ENCODE measurements at regions not wholly inside any gene's neighbourhood (a gene's known extent, or its start where the extent isn't known, plus 50 kb on each side); places are given as distances from the start of the nearest gene placed in this dataset.

- no peak for DNase-seq
These were observed 119.2 kb downstream of the ETS2 start for GRCh38 chr21:38924954-38925353.

DNA sequence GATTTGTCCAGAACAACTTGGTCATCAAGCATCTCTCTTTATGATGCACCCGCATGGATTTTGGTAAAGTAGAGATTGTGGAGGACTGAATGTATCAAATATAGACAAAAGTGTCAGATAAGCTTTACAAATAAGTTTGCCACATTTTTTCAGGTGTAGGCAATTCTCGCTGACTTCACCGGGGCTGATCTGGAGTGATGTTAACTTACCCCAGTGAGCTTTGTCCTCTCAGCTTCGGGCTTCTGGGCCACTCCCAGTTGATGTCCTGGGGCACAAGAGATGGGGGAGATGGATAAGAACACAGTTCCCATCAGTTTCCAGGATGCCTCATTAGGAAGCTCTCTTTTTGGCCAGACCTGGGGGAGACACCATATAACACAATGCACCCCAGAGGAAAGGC lies 117.7 kb downstream of the ETS2 start:
- DNase-seq, result no peak

DNA sequence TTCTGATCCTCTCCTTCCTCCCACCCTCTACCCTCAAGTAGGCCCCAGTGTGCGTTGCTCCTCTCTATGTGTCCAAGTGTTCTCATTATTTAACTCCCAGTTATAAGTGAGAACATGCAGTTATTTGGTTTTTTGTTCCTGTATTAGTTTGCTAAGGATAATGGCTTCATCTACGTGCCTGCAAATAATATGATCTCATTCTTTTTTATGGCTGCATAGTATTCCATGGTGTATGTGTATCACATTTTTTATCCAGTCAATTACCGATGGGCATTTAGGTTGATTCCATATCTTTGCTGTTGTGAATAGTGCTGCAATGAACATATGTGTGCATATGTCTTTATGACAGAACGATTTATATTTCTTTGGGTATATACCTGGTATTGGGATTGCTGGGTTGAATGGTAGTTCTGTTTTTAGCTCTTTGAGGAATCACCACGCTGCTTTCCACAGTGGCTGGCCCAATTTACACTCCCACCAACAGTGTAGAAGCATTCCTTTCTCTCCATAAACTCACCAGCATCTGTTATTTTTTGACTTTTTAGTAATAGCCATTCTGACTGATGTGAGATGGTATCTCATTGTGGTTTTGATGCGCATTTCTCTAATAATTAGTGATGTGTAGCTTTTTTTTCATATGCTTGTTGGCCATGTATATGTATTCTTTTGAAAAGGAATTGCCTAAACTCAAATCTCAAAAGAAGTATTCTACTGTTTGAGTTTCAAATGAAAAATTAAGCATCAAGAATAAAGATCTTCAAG lies 116.9 kb downstream of the ETS2 start:
- no peak for DNase-seq

DNA sequence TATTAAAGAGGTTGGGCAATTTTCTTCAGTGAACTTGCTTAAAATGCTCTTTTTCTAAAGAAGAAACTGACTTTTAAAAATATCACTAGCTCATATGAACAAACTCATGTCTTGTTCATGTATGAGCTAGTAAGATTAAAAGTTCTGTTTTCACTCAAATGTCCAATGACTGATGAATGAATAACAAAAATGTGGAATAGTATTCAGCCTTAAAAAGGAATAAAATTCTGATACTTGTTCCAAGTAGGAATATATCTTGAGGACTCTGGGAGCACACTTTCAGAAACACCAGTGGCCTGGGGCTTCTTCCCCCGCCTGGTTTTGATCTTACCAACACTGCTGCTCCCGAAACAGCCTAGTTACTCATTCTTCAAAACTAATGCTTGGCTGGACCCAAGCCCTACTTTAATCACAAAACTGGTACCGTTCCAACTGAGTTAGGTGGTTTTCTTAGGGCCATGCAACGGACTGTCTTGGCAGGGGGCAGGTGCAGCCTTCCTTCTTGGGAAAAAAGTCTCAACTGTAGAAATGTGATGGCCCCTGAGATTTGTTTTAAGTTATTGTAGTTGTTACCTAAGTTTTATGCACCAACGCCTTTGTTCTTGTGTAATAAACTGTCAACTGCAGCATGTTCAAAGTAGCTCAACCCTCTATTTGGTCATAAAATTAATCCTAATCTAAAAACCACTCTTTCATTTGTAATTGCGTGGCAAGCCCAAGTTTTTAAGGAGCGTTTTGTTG lies 116.0 kb downstream of the ETS2 start:
- no peak for DNase-seq

GRCh38 chr21:38920631-38921398 lies 115.1 kb downstream of the ETS2 start:
- no peak for DNase-seq

GRCh38 chr21:38918607-38919346 lies 113.0 kb downstream of the ETS2 start:
- DNase-seq, result no peak

- no peak for DNase-seq
These were observed 111.5 kb downstream of the ETS2 start for GRCh38 chr21:38917043-38917774.

DNA sequence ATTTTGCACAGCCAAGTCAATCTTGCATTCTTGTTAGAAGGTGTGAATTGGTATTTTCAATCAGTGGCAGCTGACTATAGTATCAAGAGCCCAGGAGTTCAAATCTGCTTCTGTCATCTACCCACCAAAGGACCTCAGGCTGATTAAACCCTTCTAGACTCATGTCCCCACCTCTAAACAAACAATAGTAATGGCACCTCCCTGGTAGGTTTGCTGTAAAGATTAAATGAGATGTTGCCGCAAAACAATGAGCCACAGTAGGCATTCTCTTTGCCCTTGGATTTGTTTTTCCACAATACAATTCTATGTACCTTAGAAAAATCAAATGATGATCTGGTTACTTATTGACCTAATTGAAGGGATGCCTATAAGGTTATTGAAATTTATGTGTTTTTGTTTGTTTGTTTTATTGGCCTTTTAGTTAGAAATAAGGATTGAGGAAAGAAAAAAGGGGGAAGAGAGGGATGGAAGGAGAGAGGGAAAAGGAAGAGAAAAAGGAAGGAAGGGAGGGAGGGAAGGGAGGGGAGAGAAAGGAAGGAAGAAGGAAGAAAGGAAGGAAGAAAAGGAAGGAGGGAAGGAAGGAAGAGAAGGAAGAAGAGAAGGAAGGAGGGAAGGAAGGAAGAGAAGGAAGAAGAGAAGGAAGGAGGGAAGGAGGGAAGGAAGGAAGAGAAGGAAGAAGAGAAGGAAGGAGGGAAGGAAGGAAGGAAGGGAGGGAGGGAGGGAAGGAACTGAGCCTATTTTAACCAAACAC lies 110.7 kb downstream of the ETS2 start:
- no peak for DNase-seq

DNA sequence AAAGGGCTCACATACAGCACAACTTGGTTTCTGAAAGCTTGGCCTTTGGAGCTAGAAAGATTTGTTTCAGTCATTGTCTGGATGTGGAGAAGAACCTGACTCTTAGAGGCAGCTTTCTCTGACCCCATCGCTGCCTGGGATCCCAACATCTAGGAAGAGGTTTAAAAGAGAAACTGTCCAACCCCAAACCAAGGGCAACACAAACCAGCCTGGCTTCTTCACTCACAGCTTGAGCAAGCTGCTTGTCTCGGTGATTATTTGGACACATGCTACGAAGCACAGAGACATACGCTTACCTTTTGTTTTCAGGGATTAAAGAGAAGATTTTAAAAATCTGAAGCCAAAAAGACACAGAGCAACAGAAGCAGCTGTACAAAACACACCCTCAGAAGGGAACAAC lies 109.8 kb downstream of the ETS2 start:
- DNase-seq, result no peak

DNA sequence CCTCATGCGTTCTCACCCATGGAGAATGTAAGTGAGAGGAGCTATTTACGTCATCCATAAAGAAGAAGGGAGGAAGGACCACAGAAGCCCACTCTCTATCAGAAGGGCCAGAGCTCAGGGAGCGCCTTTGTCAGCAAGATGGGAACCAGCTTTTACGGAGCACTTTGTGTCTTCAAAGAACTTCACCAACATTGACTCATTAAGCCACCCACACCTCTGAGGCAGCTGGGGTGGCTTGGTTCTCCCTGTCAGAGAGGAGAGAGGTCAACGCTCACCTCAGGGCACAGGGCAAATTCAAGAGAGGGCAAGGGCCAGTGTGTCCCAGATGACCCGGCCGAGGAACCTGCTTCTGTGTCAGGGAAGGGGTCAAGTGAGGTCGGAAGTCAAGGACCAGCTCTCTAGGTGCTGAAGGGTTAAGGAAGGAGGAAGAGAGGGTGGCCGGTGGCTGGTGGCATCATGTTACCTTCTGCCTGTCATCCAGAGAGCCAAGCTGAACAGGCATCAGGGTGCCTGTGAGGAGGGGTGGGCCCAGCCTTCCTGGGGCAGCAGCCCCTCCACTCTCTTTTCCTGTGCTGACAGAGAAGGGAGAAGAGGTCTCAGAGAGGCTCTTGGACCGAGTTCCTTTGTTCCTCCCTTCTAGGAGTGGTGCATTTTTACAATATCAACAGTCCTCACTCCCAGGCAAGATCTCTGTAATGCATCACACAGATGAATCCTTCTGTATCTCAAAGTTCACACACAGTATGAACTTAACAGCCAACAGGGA lies 109.0 kb downstream of the ETS2 start:
- DNase-seq, result no peak

DNA sequence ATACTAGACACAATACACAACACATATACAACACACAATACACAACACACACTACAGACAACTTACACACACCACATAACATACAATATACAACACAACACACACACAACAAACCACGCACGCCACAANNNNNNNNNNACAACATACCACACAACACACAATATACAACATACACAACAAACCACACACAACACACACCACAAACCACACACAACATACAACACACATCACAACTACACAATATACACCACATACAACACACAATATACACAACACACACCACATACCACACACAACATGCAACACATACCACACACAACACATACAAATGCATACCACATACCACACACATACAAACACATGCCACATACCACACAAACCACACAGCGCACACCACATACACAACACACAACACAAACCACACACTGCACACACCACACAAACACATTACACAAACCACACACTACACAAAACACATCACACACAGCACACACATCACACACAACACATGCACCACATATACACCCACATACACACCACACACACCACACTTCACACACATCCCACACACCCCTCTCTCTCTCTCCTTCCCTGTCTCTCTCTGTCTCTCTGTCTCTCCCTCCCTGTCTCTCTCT lies 108.3 kb downstream of the ETS2 start:
- no peak for DNase-seq

DNA sequence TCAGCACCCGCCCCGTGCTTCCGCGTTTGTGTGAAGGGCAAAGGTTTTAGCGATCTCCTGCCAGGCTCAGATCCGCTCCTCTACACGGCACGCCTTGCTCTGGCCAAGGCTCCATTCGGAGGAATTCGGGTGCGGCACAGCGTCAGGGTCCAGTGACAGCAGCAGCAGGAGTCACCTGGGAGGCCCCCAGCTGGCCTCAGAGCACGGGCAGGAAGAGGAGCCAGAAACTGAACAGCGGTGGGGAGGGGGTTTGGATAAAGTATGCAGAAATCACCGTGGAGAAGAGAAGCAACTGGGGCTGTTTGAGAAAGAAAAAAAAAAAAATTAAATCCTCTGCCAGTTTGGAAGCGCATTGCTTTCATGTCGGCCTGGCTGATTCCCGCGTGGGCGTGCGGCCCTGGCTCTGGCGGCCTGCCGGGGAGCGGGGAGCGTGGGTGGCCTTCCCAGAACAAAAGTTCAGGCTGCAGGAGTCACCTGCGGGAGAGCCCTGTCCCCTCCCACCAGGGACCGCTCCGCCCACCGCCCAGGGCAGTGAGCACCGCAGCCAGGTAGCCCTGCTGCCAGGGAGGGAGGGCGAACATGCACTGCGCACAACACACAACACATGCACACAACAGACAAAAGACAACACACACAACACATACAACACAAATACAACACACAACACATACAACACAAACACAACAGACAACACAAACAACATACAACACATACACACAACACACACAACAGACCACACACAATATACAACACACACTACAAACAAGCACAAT lies 107.6 kb downstream of the ETS2 start:
- no peak for DNase-seq

GRCh38 chr21:38912789-38913119 lies 107.0 kb downstream of the ETS2 start:
- no peak for DNase-seq

- DNase-seq, result no peak
These were observed 106.4 kb downstream of the ETS2 start for GRCh38 chr21:38912102-38912629.

- no peak for DNase-seq
These were observed 105.9 kb downstream of the ETS2 start for GRCh38 chr21:38911484-38912101.

- DNase-seq, result no peak
These were observed 104.8 kb downstream of the ETS2 start for GRCh38 chr21:38910390-38911067.

- no peak for DNase-seq
These were observed 104.2 kb downstream of the ETS2 start for GRCh38 chr21:38909929-38910328.

DNA sequence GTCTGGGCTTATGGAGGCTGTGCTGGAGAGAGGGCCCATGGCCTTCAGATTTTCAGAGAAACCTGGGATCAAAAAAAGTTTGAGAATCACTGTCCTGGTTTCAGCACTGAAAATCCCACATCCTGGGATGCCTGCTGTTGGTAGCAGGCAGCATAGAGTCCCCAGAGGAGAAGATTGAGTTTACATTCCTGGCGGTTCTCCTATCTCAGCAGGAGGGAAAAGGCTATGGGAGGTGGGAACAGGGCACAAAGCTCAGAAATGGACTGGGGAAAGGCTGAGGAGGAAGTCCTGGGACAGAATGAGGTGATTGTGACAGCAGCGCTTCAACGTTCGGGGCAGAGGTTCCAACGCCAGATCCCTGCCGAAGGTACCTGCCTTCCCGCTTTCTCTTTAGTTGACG lies 103.4 kb downstream of the ETS2 start:
- DNase-seq, result no peak
